Daoy (cell line): ENCODE measurements at regions not wholly inside any gene's neighbourhood (a gene's known extent, or its start where the extent isn't known, plus 50 kb on each side); places are given as distances from the start of the nearest gene placed in this dataset.

Source experiments
- DNase-seq: peaks from one replicate; pipeline ENCODE4 v3.0.0-alpha.2; 2015; ENCODE audit warnings: low read depth

GRCh38 chr13:74084375-74084935 is 49.7 kb downstream of the KLF12 start:
- no peak for DNase-seq

GRCh38 chr13:74082741-74083160 is 51.5 kb downstream of the KLF12 start:
- no peak for DNase-seq

GRCh38 chr13:74080762-74081161 is 53.4 kb downstream of the KLF12 start:
- DNase-seq: no peak

- DNase-seq: no peak
These were observed 56.4 kb downstream of the KLF12 start for GRCh38 chr13:74077792-74078191.

GRCh38 chr13:74077375-74077774 is 56.8 kb downstream of the KLF12 start:
- DNase-seq: no peak

- DNase-seq: no peak
These were observed 59.5 kb downstream of the KLF12 start for GRCh38 chr13:74074723-74075122.

- DNase-seq: no peak
These were observed 60.9 kb downstream of the KLF12 start for GRCh38 chr13:74073274-74073673.

GRCh38 chr13:74070513-74070912 is 63.7 kb downstream of the KLF12 start:
- DNase-seq: no peak

- no peak for DNase-seq
These were observed 64.1 kb downstream of the KLF12 start for GRCh38 chr13:74070065-74070464.

- DNase-seq: no peak
These were observed 65.7 kb downstream of the KLF12 start for GRCh38 chr13:74068471-74068870.

GRCh38 chr13:74067818-74068217 is 66.4 kb downstream of the KLF12 start:
- DNase-seq: peak; percentile 6

GRCh38 chr13:74066937-74067336 is 67.3 kb downstream of the KLF12 start:
- DNase-seq: no peak

GRCh38 chr13:74064805-74065312 is 69.3 kb downstream of the KLF12 start:
- DNase-seq: no peak

GRCh38 chr13:74063533-74064100 is 70.6 kb downstream of the KLF12 start:
- no peak for DNase-seq

GRCh38 chr13:74062933-74063332 is 71.3 kb downstream of the KLF12 start:
- DNase-seq: no peak

GRCh38 chr13:74061926-74062595 is 72.1 kb downstream of the KLF12 start:
- DNase-seq: no peak

GRCh38 chr13:74056801-74057542 is 77.2 kb downstream of the KLF12 start:
- no peak for DNase-seq

GRCh38 chr13:74052402-74052928 is 81.7 kb downstream of the KLF12 start:
- no peak for DNase-seq

- DNase-seq: no peak
These were observed 85.4 kb downstream of the KLF12 start for GRCh38 chr13:74048756-74049155.

GRCh38 chr13:74047931-74048600 is 86.1 kb downstream of the KLF12 start:
- DNase-seq: no peak

- no peak for DNase-seq
These were observed 87.8 kb downstream of the KLF12 start for GRCh38 chr13:74046431-74046830.

GRCh38 chr13:74045583-74045982 is 88.6 kb downstream of the KLF12 start:
- DNase-seq: no peak
